ENCODE measurements at regions not wholly inside any gene's neighbourhood (a gene's known extent, or its start where the extent isn't known, plus 50 kb on each side); places are given as distances from the start of the nearest gene placed in this dataset.

- no peak for TF ChIP-seq FOXM1 (IDR thresholded peaks at IDR 0.05; ENCODE audit: borderline replicate concordance, low read depth)
- no peak for TF ChIP-seq MAX (IDR thresholded peaks at IDR 0.05)
- no peak for TF ChIP-seq CEBPB (IDR thresholded peaks at IDR 0.05)
These were observed 230.0 kb upstream of the SULF2 start for GRCh38 chr20:48015141-48015910.

All from Ishikawa (cell line).